Epithelial cell of prostate (primary cell): ENCODE measurements at regions not wholly inside any gene's neighbourhood (a gene's known extent, or its start where the extent isn't known, plus 50 kb on each side); places are given as distances from the start of the nearest gene placed in this dataset.

Experiments
- DNase-seq: peaks from one replicate; pipeline ENCODE4 v3.0.0-alpha.2; 2011; ENCODE audit warnings: low read depth, low spot score
- H3K27ac ChIP-seq: fragments of 450-650 bp; 2 replicates; pipeline ENCODE4 v1.5.1; 2017; ENCODE audit warnings: mild to moderate bottlenecking

DNA sequence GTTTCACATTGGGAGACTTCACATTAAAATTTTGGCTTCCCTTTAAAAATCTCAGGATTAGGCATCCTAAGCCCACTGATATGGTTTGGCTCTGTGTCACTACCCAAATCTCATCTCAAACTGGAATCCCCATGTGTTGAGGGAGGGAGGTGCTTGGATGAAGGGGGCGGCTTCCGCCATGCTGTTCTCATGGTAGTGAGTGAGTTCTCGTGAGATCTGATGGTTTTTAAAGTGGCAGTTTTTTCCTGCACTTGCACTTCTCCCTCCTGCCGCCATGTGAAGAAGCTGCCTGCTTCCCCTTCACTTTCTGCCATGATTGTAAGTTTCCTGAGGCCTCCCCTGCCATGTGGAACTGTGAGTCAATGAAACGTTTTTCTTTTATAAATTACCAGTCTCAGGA, 65.7 kb upstream of the PLXNC1 start:
- H3K27ac ChIP-seq = no peak overlapping the region
- no peak for DNase-seq

- no peak overlapping the region for H3K27ac ChIP-seq
- DNase-seq = no peak
Observed at GRCh38 chr12:94089891-94090290, 58.5 kb upstream of the PLXNC1 start.

GRCh38 chr12:94091624-94092023, 56.8 kb upstream of the PLXNC1 start:
- DNase-seq = no peak
- H3K27ac ChIP-seq = no peak overlapping the region

GRCh38 chr12:94092516-94093241, 55.7 kb upstream of the PLXNC1 start:
- no peak overlapping the region for H3K27ac ChIP-seq
- no peak for DNase-seq

GRCh38 chr12:94094700-94095099, 53.7 kb upstream of the PLXNC1 start:
- H3K27ac ChIP-seq = no peak overlapping the region
- DNase-seq = no peak

- no peak for DNase-seq
- no peak overlapping the region for H3K27ac ChIP-seq
Observed at GRCh38 chr12:94095618-94096017, 52.8 kb upstream of the PLXNC1 start.

GRCh38 chr12:94098466-94098865, 49.9 kb upstream of the PLXNC1 start:
- H3K27ac ChIP-seq = no peak overlapping the region
- no peak for DNase-seq
